Chondrocyte (in vitro differentiated cells): ENCODE measurements at regions not wholly inside any gene's neighbourhood (a gene's known extent, or its start where the extent isn't known, plus 50 kb on each side); places are given as distances from the start of the nearest gene placed in this dataset.

Source experiments
- DNase-seq: peaks from one replicate; pipeline ENCODE4 v3.0.0; 2021; ENCODE audit warnings: mixed read lengths, low spot score
- H3K27ac Mint-ChIP-seq: one replicate; pipeline ENCODE4 v1.8.0; 2021; ENCODE audit warnings: mild to moderate bottlenecking, moderate library complexity, mixed read lengths; ENCODE audit not compliant: unreplicated experiment
- H3K27me3 Mint-ChIP-seq: 2 replicates; pipeline ENCODE4 v1.8.0; 2021; ENCODE audit warnings: low read depth, mixed read lengths
- H3K36me3 Mint-ChIP-seq: 2 replicates; pipeline ENCODE4 v1.8.0; 2021; ENCODE audit warnings: low read depth, mixed read lengths
- H3K4me1 Mint-ChIP-seq: 2 replicates; pipeline ENCODE4 v1.8.0; 2021; ENCODE audit warnings: low read depth, mild to moderate bottlenecking, mixed read lengths
- H3K4me3 Mint-ChIP-seq: one replicate; pipeline ENCODE4 v1.8.0; 2021; ENCODE audit warnings: mild to moderate bottlenecking, moderate library complexity, mixed read lengths; ENCODE audit not compliant: unreplicated experiment
- H3K9me3 Mint-ChIP-seq: 2 replicates; pipeline ENCODE4 v1.8.0; 2021; ENCODE audit warnings: low read depth, mixed read lengths
- CTCF ChIP-seq: fragments of 200-600 bp; sonication (generic); IDR thresholded peaks from 2 replicates; pipeline ENCODE4 v1.5.0; 2021; ENCODE audit warnings: antibody characterized with exemption, mild to moderate bottlenecking, moderate library complexity

DNA sequence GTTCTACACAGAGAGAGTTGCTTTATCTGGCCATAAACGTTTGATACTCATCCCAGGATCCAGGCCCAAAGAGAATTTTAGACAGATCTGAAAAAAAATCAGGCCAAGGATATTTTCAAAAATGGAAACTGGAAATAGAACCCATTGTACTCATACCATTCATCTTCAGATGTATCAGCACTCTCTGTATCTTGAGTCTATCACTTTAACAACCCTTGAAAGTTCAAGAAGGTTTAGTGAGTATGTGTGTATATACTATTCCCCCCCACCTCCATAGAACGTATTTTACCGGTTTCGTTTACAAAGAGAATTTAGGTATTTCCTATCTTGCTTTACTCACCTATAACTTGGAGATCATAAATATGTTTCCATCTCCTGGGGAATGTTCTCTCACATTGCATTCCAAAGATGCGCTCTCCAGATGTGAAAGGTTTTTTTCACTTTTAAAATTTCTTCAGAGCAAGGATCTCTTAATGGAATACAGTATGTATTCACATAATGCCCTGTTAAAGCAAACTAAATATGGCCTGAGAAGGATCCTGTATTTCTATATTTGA is 105.5 kb upstream of the TUT7 start:
- Mint-ChIP-seq H3K27ac (no peak overlapping the region), H3K27me3 (no peaks in the 10 kb centered on the region), H3K36me3 (no peaks in the 10 kb centered on the region), H3K9me3 (no peaks in the 10 kb centered on the region), H3K4me1 (peaks cover 30% of the 10 kb centered on the region), H3K4me3 (no peak overlapping the region)
- TF ChIP-seq CTCF: no peak
- no peak for DNase-seq

DNA sequence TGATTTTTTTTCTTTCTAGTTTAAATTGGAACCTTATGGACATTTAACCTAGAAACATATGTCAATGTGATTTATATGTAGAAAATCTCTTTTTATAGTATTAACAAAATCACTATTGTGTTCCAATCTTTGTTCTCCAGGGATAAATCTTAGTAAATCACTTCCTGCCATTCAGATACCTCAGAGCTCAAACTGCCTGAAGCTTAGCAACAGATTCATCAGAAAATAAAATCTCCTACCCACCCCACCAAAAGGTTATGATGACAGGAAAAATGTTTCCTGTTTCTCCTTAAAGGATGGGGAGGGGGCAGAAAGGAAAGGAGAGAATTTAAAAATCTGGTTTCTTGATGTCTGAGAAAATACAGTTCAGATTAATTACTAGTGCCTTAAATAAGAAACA is 105.0 kb upstream of the TUT7 start:
- H3K9me3 Mint-ChIP-seq: no peaks in the 10 kb centered on the region
- peaks cover 33% of the 10 kb centered on the region for H3K4me1 Mint-ChIP-seq
- TF ChIP-seq CTCF: no peak
- H3K27me3 Mint-ChIP-seq: no peaks in the 10 kb centered on the region
- H3K36me3 Mint-ChIP-seq: no peaks in the 10 kb centered on the region
- no peak overlapping the region for H3K27ac Mint-ChIP-seq
- no peak for DNase-seq
- no peak overlapping the region for H3K4me3 Mint-ChIP-seq

DNA sequence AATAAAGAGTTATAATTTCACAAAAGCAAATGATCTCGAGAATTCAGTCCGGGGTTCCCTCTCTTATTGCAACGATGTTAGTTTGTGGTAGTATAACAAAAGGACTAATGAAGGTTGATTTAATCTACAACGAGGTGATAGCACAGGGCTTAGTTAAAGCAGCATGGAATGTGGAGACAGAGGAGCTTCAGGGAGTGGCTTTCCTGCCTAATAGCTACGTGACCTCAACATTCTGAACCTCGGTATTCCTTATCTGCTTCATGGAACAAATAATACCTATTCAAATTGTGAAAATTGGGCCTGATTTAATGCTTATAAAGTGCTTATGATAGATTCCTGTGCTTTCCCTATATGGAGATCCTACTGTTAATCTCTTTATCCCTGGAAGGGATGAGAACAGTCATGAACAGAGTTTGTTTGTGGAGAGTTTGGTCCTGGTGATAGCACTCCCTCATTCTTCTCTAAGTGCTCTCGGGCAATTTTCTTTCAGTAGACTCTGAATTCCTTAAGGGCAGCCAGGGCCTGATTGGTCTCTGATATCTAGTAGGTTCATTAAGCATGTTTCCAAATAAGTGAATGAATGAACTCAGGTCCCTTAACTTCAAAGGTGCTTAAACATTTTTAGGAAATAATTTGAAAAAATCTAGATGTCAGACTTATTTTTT is 104.1 kb upstream of the TUT7 start:
- Mint-ChIP-seq H3K4me3 (no peak overlapping the region), H3K9me3 (no peaks in the 10 kb centered on the region), H3K4me1 (peaks cover 31% of the 10 kb centered on the region), H3K27ac (no peak overlapping the region), H3K36me3 (no peaks in the 10 kb centered on the region), H3K27me3 (no peaks in the 10 kb centered on the region)
- DNase-seq: no peak
- no peak for TF ChIP-seq CTCF

DNA sequence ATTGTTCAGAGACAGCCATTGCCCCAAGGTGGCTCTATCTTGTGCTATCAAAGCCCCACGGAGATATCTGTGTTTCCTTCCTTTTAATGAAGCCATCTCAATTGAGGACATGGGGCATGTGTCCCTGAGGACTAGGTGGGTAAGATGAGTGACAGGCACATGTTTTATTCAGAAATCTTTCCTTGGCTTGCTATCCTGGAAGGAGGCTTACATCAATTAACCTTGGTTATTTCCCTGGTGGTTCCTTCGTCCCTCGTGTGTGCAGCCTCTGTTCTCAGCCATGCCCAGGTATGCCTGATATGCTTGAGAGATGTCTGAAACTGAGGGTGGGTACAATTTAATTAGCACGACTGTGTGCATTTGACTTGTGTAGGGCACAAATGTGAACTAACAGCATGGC is 102.2 kb upstream of the TUT7 start:
- Mint-ChIP-seq H3K27me3 (no peaks in the 10 kb centered on the region), H3K27ac (no peak overlapping the region), H3K4me3 (no peak overlapping the region)

More for the DNA sequence above, 102.2 kb upstream of the TUT7 start:
- no peak for DNase-seq
- Mint-ChIP-seq H3K9me3 (no peaks in the 10 kb centered on the region), H3K4me1 (peaks cover 29% of the 10 kb centered on the region), H3K36me3 (peaks cover 1% of the 10 kb centered on the region)
- TF ChIP-seq CTCF: no peak
